ENCODE measurements at regions not wholly inside any gene's neighbourhood (a gene's known extent, or its start where the extent isn't known, plus 50 kb on each side); places are given as distances from the start of the nearest gene placed in this dataset.

DNA sequence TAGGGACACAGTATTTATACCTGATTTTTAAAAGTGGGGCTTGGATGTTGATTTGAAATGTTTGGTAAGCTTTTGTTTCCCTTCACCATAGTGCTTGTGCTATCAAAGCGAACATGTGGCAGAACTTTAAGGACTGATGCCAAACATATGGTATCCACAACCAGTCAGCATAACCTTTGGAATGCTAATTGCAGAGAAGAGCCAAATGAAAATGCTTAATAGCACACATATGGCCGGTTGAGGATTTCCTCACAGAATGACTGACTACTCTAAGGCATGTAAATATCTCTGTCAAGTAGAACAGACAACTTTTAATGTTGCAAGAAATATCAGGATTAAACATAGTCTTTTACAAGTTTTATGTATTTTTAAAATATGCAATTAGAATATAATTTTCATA, 120.9 kb upstream of the COL3A1 start:
- DNase-seq, result no peak

DNA sequence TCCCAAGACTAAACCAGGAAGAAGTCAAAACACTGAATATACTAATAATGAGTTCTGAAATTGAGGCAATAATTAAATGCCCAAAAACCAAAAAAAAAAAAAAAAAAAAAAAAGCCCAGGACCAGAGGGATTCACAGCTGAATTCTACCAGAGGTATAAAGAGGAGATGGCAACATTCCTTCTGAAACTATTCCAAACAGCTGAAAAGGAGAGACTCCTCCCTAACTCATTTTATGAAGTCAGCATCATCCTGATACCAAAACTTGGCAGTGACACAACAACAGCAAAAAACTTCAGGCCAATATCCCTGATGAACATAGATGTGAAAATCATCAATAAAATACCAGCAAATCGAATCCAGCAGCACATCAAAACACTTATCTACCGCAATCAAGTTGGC, 108.5 kb upstream of the COL3A1 start:
- DNase-seq, result no peak

DNA sequence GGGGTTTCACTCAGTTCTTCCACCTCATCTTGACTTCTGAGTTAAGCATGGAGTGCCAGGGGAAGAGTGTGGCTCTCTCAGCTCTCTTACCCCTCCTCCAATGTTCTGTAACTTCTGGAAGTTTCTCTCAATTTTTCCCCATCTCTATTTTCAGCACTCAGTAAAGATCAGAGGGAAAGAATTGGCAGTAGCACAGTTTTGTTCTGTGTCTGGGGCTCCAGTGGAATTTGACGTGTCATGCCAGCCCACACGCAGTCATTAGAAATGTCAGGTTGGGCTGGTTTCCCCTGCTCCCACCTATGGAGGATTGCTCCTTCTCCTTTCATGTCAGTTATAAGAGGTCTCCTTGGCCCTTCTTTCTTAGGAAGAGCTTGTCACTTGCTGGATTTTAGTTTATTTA, 104.6 kb upstream of the COL3A1 start:
- no peak for DNase-seq

DNA sequence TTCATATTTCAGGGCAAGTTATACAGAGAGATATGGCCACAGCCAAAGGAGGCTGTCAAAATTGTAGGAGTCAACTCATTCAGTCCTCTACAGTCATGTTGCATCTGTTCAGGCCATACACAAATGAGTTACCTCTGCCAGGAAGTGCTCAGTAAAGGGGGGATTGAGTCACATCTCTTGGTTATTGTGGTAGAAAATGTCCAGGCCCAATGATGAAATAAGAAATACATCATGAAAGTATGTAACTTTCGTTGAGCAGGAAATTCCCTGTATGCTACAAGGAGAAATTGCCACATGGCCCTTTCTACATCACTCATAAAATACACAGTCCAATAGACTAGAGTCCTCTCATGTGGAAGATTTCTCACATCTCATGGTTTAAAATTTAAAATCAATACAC, 103.9 kb upstream of the COL3A1 start:
- no peak for DNase-seq

DNA sequence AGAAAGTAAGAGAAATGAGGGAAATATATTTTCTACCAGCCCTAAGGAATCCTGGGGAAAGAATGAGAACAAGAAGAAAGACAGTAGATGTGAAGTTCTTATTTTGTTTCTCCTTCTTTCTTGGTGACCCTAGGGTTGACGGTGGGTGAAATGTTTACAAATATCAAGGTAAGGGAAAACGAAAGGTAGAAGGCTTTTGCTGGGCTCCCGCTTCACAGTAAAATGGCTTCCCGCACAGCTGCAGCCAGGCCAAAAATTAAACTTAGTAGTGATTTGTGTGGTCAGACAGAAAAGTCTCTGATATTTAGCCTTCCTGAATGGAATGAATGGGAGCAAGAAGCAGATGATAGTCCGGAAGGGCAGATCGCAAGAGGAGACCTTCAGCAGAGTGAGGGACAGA, 99.1 kb upstream of the COL3A1 start:
- DNase-seq, result no peak

DNA sequence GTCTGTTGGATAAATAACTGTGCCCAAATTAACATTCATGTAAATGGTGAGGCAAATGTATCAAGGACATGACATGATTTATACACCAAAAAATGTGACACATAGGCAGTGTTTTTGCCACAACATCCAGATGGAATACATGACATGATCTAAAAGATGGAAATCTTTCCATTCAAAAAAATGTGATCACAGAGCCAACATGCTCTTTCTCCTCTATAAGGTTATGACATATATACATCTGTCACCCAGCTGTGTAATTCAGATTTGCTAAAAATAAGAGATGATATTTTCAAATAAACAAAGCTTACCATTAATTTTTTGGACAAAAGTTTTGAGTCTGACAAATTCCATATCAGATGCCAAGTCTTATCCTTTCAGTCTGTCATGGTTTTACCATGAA, 95.5 kb upstream of the COL3A1 start:
- no peak for DNase-seq

DNA sequence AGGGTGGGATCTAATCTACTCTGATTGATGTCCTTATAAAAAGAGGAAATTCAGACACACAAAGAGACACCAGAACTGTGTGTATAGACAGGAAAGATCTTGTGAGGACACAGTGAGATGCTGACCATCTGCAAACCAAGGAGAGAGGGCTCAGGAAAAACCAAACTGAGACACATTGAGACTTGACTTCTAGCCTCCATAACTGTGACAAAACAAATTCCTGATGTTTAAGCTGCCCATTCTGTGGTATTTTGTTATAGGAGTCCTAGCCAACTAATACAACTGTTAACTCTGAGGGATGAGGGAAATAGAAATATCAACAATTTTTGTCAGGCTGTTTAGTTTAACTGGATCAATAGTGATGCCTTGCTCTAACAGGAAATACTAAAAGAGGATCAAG, 93.4 kb upstream of the COL3A1 start:
- no peak for DNase-seq

DNA sequence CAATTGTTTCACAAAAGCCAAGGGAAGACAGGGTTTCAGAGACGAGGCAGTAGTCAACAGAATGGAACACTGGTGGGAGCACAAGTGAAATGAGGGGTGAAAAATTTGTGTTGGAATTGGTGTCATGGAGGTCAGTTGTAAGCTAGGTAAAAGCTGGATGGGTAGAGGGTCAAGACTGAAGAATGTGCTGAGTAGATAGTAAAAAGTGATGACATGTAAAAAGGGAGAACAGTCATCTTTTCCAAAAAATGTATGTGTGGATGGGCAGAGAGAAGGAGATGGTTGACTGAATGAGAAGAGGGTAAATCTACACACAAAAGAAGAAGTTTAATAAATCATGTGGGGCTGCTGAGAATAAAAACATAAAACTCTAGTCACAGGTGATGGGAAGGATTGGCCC, 92.7 kb upstream of the COL3A1 start:
- no peak for DNase-seq

DNA sequence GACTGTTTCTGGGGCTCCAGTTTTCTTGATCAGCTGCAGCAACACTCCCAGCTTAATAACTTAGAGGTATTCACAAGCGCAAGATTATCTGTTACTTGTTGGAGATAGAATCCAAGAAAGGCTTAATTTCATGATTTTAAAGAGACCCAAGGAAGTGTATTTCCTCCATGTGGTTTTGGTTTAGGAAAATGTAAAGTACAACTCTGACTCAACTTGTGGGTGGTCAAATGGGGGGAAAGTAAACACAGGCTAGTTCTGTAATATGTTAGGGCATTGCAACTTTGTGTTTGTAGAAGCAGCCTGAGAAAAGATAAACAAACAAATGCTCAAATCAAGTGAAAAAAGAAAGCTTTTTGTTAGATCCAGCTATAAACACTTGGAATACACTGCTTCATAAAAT, 90.1 kb upstream of the COL3A1 start:
- DNase-seq, result no peak

DNA sequence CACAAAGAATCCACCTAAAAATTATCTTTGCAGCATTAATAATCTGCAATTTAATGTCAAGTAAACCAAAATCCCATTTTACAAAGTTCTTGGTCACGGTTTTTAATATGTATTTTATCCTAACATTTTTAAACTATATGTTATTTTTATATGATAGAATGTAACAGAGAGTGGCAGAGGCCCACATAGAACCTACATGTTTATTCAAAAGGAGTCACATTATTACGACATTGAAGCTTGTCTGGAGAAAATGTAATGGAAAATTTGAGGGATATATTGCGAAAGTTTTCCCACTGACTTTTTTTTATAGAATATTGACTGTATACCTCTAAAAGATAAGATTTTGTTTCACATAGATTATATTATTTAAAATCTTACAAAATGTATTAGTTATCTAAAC, 89.7 kb upstream of the COL3A1 start:
- DNase-seq, result no peak

DNA sequence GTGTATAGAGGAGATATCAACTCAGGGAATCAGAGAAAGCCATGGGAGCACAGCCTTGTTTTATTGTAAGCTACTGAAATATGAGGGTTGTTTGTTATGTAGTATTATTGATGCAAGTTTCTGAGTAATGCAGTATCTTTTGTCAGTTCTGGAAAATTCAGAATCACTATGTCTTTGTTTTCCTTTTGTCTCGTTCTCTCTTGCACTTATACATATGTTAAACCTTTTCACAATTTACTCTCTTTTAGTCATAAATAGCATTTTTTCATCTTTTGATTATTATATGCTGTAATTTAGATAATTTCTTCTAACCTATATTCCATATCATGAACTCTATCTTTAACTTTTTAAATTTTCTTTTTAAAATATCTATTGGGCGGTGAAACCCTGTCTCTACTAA, 85.0 kb upstream of the COL3A1 start:
- DNase-seq, result no peak

DNA sequence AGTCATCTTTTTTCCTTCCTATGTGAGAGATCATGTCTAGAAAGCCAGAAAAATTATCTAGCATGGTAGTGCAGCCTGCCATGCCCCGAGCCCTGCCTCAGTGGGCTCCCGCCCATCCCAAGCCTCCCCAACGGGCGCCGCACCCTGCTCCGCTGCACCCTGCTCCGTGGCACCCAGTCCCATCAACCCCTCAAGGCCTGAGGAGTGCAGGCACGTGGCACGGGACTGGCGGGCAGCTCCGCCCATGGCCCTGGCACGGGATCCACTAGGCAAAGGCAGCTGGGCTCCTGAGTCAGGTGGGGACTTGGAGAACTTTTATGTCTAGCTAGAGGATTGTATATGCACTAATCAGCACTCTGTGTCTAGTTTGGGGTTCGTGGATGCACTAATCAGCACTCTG, 83.4 kb upstream of the COL3A1 start:
- no peak for DNase-seq

DNA sequence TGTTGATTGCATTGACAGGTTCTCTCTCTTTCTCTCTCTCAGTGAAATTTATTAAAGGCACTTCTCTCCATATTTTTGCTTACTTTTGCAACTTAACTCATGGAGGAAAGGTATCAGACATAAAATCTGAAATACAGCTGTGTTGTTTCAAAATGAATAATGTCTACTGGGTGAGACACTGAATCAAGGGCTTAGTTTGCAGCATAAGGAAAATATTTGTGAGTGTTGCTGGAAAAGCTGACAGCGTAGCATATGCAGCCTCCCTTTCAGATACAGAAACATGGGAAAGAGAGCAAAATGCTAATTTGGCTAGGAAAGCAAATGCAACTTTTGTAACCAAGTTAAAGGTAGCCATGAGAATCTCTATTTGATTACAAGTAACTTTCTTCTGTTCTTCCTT, 81.5 kb upstream of the COL3A1 start:
- DNase-seq, result no peak

DNA sequence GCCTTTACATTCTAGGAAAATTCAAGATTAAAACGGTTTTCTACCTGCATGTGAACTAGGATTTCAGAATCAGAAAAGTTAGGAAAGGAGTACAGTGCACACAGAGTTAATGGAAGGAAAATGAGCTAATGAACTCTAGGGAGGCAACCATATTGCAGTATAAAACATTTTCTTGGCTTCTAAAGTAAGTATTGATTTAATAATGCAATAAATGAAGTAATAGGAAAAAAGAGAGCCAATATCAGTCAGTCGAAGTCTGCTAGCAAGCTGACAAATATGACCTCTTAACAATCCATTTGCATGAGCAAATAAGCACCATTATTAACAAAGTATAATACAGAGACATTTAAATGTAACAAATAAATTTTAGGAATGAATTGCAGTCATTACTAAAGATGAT, 80.2 kb upstream of the COL3A1 start:
- DNase-seq, result no peak

DNA sequence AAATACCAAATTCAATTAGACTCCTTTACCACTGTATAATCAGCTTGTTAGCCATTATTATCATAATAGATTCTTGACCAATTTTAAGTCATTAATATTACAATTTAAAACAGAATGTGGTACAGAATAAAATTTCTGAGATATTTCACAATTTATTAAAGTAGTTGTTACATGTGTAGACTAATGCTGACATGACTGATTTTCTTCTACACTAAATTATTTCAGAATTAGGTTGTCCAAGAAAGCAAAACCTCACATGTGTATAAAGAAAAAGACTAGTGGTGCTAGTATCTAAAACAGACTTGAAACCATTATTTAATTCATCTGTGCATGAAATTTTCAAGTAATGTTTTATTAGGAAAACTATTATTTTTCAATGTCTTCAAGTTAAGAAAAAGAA, 79.2 kb upstream of the COL3A1 start:
- DNase-seq, result no peak

DNA sequence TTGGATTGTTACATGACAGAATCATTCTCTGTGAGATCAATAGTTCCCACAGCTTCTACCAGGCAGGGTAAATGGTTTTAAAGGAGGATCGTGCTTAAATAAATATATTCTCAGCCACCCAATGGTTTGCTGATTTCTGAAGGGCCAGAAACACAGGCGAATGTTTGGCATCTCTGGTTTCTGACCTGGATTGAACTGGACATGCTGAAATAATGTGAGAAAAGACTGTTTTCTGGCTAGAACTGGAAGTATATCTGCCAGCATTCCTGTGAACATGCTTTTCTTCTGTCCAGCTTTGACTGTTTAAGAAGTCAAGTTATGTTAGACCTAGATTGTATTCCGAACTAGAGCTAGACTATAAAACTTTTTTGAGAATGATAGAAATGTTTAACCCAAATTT, 77.1 kb upstream of the COL3A1 start:
- no peak for DNase-seq

DNA sequence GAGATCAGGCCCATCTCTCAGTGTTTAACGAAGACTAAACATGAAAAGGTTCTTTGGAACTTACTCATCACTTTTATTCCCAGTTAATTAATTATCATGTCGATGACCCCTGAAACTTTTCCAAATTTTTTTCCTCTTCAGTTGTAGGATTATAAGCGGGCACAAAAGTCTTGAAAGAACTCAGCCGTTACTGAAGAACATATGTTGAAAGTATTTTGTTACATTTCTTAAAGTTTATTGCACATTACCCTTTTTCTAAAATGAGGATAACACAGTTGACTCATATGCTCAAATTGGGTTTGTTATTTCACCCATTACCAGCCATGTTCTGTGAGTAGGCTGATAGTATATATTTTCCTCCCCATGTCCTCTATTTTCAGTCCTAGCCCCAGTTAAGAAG, 75.9 kb upstream of the COL3A1 start:
- no peak for DNase-seq

DNA sequence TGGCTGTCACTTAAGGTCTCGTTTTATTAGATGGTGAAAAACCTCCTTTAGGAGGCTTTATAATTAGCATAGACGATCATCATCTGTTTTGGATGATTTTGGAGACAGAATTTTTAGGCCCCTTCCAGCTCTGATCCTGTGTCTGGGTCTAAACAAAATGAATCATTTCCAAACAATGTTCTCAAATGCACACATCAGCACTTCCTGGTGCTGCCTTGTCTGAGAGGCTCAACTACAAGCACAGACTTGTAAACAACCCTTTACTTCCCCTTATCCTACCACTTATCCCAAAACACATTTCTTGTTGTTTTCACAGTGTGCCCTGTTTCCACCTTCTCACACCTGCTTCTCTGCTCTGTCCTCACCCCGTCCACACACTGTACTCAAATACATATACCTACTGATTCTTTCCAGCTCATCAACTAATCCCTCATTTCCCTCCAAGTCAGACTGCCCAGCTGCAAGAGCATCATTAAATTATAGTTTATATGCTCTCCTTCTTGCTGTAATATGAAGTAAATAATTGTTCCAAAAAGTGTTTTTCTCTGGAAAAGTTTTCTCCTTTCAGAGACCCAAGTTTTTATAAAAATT, 71.2 kb upstream of the COL3A1 start:
- no peak for DNase-seq

DNA sequence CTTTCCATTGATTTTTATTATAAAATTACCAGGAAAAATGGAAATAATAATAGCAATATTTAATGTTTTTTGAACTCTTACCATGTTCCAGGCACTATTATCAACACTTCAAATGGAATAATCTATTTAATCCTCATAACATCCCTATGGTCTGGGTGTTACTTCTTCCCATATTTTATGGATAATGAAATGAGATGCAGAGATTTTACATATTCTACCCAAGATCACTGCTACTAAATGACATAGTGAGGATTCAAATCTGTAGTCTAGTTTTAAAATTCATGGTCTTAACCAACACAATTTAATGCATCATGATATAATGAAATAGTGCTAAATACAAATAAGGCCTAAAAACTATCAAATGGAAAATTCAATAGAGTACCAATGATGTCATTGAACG, 70.4 kb upstream of the COL3A1 start:
- DNase-seq, result no peak

DNA sequence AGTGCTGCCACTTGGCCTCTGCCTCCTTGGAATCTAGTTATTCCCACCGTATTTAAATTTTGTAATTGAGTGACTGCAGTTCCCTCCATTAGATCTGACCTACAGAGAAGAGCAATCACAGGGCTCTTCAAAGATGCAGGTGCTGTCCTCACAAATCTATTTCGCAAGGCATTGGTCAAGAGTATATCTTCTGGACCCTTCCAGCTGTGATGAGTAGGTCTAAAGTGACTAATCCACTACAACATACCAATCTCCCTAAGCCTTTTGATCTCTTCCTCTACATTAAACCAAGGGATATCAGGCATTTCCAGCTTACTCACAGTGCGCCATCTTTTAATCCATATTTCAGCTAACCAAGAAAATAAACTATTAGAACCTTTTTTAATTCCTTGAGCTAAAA, 65.1 kb upstream of the COL3A1 start:
- DNase-seq, result no peak

DNA sequence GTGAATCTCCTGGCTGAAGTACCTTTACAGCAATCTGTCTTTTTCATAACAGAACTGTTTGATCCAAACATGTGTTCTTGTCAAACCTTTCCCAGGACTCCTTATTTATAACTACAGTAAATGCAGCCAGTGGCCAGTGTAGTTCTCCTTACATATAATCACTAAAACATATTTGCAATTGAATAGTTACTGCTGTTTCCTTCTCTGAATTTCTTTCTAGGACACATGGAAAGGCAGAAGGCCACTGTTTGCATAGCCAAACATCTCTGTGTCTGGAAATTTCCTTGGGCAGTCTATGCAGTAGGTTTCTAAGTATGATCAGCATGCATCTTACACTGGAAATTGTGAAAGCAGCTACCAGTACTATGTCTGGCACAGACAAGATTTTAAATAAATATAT, 57.4 kb upstream of the COL3A1 start:
- no peak for DNase-seq

DNA sequence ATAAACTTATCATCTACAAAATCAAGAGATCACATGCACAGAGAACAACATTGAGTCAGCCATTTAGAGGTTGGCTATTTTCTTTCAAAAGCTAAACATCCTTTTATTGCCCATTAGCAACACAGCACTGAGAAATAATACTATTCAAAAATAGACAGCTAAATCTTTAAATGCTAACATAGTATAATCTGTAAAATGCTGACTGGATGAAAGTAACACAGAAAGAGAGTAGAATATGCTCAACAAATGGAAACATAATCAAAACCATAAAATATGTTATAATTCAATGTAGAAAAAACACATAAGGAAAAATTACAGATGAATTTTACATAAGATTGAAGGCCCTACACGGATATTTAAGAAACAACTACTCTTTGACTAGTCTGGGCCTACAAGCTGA, 56.5 kb upstream of the COL3A1 start:
- DNase-seq, result no peak

DNA sequence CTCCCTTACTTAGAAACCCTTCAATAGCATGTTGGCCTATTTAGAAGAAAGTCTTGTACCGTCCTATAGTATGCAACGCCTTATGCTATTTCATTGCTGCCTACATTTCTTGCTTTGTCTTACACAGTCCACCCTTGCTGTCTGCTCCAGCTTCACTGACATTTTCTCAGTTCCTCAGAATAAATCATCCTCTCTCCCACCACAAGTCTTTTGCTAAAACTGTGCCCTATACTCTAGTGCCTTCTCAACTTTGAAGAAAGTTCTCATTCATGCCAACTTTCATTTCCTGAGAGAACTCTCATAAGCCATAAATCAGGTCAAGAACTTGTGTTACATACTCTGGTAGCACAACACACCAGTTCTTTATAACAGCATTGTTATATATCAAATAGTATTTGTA, 54.3 kb upstream of the COL3A1 start:
- DNase-seq, result no peak

DNA sequence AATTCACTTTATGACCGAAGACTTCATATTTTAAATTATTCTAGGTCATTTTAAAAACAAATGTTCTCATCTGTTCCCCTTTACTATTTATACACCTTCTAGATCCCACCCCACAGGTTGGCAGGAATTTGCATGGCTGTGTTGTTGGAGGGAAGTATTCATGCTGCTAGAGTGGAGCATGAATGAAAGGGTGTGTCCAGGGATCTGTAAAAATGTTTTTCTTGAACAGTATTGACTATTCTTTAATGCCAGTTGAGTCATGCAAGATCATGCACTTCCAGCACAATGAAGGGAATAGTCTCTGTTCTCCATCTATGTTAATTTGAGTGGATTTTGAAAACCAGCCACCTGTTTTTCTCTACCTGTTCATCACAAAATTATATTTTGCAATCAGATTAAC, 52.0 kb upstream of the COL3A1 start:
- DNase-seq, result no peak
